Lower leg skin (tissue), 3 donors: ENCODE measurements at regions not wholly inside any gene's neighbourhood (a gene's known extent, or its start where the extent isn't known, plus 50 kb on each side); places are given as distances from the start of the nearest gene placed in this dataset.
"Not testable (repeated sequence)": the region's sequence is repeated elsewhere in the genome, so short reads cannot be mapped to it uniquely, and the experiment has no call there.

Source experiments
- POLR2A ChIP-seq, 2 donors: fragments of 450-650 bp; IDR thresholded peaks; one replicate each; pipeline ENCODE4 v1.6.1; 2016 to 2017; ENCODE audit warnings: antibody characterized with exemption in 2 of 2, mild to moderate bottlenecking in 1 of 2, moderate library complexity in 1 of 2
- TF ChIP-seq, protein P1 (sequence below), 3 donors: fragments of 450-650 bp; IDR thresholded peaks; one replicate each; pipeline ENCODE4 v1.5.1; 2016; ENCODE audit warnings: antibody characterized with exemption in 3 of 3, mild to moderate bottlenecking in 3 of 3, moderate library complexity in 2 of 3

DNA sequence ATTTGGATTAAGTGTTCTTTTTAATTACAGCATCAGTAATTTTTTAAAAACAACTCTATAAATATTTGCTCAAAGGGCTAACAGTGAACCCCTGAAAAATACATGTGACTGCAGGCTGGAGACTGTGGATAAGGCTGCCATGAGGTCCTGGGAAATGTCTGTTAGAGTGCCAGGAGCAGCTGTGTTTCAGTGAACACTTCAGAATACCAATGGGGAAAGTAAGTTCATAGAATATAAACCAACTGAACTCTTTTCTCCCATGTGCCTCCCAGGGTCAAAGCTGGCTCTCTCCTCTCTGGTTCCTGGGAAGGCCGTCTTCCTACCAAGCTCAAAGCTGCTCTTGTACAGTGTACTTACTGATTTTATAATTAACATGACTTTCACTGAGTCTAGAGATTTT is 189.4 kb downstream of the ATP6V0E2 start:
- TF ChIP-seq, protein P1, sequence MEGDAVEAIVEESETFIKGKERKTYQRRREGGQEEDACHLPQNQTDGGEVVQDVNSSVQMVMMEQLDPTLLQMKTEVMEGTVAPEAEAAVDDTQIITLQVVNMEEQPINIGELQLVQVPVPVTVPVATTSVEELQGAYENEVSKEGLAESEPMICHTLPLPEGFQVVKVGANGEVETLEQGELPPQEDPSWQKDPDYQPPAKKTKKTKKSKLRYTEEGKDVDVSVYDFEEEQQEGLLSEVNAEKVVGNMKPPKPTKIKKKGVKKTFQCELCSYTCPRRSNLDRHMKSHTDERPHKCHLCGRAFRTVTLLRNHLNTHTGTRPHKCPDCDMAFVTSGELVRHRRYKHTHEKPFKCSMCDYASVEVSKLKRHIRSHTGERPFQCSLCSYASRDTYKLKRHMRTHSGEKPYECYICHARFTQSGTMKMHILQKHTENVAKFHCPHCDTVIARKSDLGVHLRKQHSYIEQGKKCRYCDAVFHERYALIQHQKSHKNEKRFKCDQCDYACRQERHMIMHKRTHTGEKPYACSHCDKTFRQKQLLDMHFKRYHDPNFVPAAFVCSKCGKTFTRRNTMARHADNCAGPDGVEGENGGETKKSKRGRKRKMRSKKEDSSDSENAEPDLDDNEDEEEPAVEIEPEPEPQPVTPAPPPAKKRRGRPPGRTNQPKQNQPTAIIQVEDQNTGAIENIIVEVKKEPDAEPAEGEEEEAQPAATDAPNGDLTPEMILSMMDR (IDR thresholded peaks at IDR 0.05) = not testable (repeated sequence)
- not testable (repeated sequence) for TF ChIP-seq POLR2A (IDR thresholded peaks at IDR 0.05)
